IMR-90 (cell line): ENCODE measurements at regions not wholly inside any gene's neighbourhood (a gene's known extent, or its start where the extent isn't known, plus 50 kb on each side); places are given as distances from the start of the nearest gene placed in this dataset.

Experiments
- ATAC-seq: fragments of 200-7000 bp; cut with Tn5 transposase; 2 replicates; pipeline ENCODE4 v1.9.1; 2020; ENCODE audit warnings: low read depth, mild to moderate bottlenecking, moderate library complexity
- BruUV-seq: library from RNA; stranded (reverse); fragments of 400-500 nt; replicated peaks from 2 replicates; lab custom pipeline; 2021; lab: Mats Ljungman, UMichigan
- CTCF ChIA-PET: fragments of 300-600 bp; formaldehyde crosslinking; extraction: SDS; loops from one replicate; lab custom pipeline; 2021; ENCODE audit warnings: antibody characterized with exemption; lab: Yijun Ruan, JAX
- POLR2A ChIA-PET: fragments of 300-600 bp; sonication (Branson Sonifier 250); formaldehyde crosslinking; loops from one replicate; lab custom pipeline; 2022; ENCODE audit warnings: antibody characterized with exemption; ENCODE audit not compliant: unreplicated experiment; lab: Charles Lee
- DNase-seq: peaks from one replicate; pipeline ENCODE4 v3.0.0; 2013
- H2AFZ ChIP-seq: replicated peaks from 2 replicates; pipeline ENCODE3; 2013; ENCODE audit warnings: low read length, mild to moderate bottlenecking; ENCODE audit not compliant: poor library complexity
- H2AK5ac ChIP-seq: 2 replicates; pipeline ENCODE4 v1.6.1; 2013; ENCODE audit warnings: low read depth, low read length, inconsistent platforms
- H2AK9ac ChIP-seq: replicated peaks from 2 replicates; pipeline ENCODE3; 2013; ENCODE audit warnings: mild to moderate bottlenecking, low read depth, low read length, moderate library complexity; ENCODE audit not compliant: poor library complexity
- H2BK120ac ChIP-seq: 2 replicates; pipeline ENCODE4 v1.6.1; 2013; ENCODE audit warnings: low read depth, low read length, inconsistent platforms
- H2BK15ac ChIP-seq: 3 replicates; pipeline ENCODE4 v1.6.1; 2013; ENCODE audit warnings: low read depth, low read length, inconsistent platforms
- H2BK20ac ChIP-seq: 2 replicates; pipeline ENCODE4 v1.6.1; 2013; ENCODE audit warnings: low read depth, mild to moderate bottlenecking, inconsistent platforms, low read length, moderate library complexity
- H2BK5ac ChIP-seq: 2 replicates; pipeline ENCODE4 v1.6.1; 2013; ENCODE audit warnings: mild to moderate bottlenecking, low read depth, low read length, inconsistent platforms; ENCODE audit not compliant: poor library complexity, severe bottlenecking
- H3K14ac ChIP-seq: replicated peaks from 2 replicates; pipeline ENCODE4 v1.6.1; 2013; ENCODE audit warnings: low read depth, low read length, inconsistent platforms
- H3K18ac ChIP-seq: 2 replicates; pipeline ENCODE4 v1.6.1; 2013; ENCODE audit warnings: low read depth, low read length, control low read depth
- H3K23ac ChIP-seq: 2 replicates; pipeline ENCODE4 v1.6.1; 2013; ENCODE audit warnings: low read depth, low read length, inconsistent platforms
- H3K27ac ChIP-seq: 2 replicates; pipeline ENCODE4 v1.5.1; 2013; ENCODE audit warnings: mild to moderate bottlenecking, control low read depth, low read length; ENCODE audit not compliant: insufficient read depth
- H3K27me3 ChIP-seq: 2 replicates; pipeline ENCODE4 v1.6.1; 2013; ENCODE audit warnings: low read length; ENCODE audit not compliant: control insufficient read depth, insufficient read depth
- H3K36me3 ChIP-seq: 2 replicates; pipeline ENCODE4 v1.6.1; 2013; ENCODE audit warnings: low read length, mixed read lengths; ENCODE audit not compliant: control insufficient read depth, insufficient read depth
- H3K4ac ChIP-seq: 2 replicates; pipeline ENCODE4 v1.6.1; 2013; ENCODE audit warnings: low read depth, low read length, inconsistent platforms
- H3K4me1 ChIP-seq: 2 replicates; pipeline ENCODE4 v1.6.1; 2013; ENCODE audit warnings: low read length, mixed read lengths; ENCODE audit not compliant: control insufficient read depth, insufficient read depth
- H3K4me2 ChIP-seq: 2 replicates; pipeline ENCODE4 v1.6.1; 2013; ENCODE audit warnings: low read depth, mild to moderate bottlenecking, control low read depth, low read length, moderate library complexity
- H3K4me3 ChIP-seq: 2 replicates; pipeline ENCODE4 v1.5.1; 2013; ENCODE audit warnings: low read depth, mild to moderate bottlenecking, control low read depth, low read length, moderate library complexity; ENCODE audit not compliant: insufficient read depth
- H3K56ac ChIP-seq: 2 replicates; pipeline ENCODE4 v1.6.1; 2013; ENCODE audit warnings: low read length, inconsistent platforms; ENCODE audit not compliant: insufficient read depth; ENCODE audit errors: extremely low read depth
- H3K79me1 ChIP-seq, 2 experiments: 2 replicates each; pipeline ENCODE4 v1.6.1; 2013; ENCODE audit warnings: low read length in 2 of 2, inconsistent platforms in 1 of 2, low read depth in 1 of 2
- H3K9ac ChIP-seq: 2 replicates; pipeline ENCODE4 v1.6.1; 2013; ENCODE audit warnings: low read depth, low read length, control low read depth
- H3K9me1 ChIP-seq: 2 replicates; pipeline ENCODE4 v1.6.1; 2013; ENCODE audit warnings: low read length, inconsistent platforms; ENCODE audit not compliant: insufficient read depth
- H3K9me3 ChIP-seq: 2 replicates; pipeline ENCODE4 v1.6.1; 2013; ENCODE audit warnings: low read length; ENCODE audit not compliant: control insufficient read depth, insufficient read depth
- H4K20me1 ChIP-seq: 2 replicates; pipeline ENCODE4 v1.6.1; 2013; ENCODE audit warnings: low read length, inconsistent platforms; ENCODE audit not compliant: insufficient read depth
- H4K5ac ChIP-seq: 2 replicates; pipeline ENCODE4 v1.6.1; 2013; ENCODE audit warnings: mild to moderate bottlenecking, low read depth, low read length, control low read depth
- H4K8ac ChIP-seq, 2 experiments: 2 replicates each; pipeline ENCODE4 v1.6.1; 2013; ENCODE audit warnings: low read depth in 2 of 2, low read length in 2 of 2, control low read depth in 1 of 2, inconsistent platforms in 1 of 2
- H4K91ac ChIP-seq: 2 replicates; pipeline ENCODE4 v1.6.1; 2013; ENCODE audit warnings: low read depth, low read length, inconsistent platforms; ENCODE audit not compliant: insufficient read depth
- BHLHE40 ChIP-seq: fragments of 150-350 bp; IDR thresholded peaks from 2 replicates; pipeline ENCODE4 v1.6.1; 2016; ENCODE audit warnings: mild to moderate bottlenecking, low read depth, low read length
- CEBPB ChIP-seq: IDR thresholded peaks from 2 replicates; pipeline ENCODE4 v1.6.1; 2012; ENCODE audit warnings: low read depth, low read length, improper control_type of control experiment
- CHD1 ChIP-seq: IDR thresholded peaks from 2 replicates; pipeline ENCODE4 v1.6.1; 2012; ENCODE audit warnings: low read depth, low read length, improper control_type of control experiment
- MAZ ChIP-seq: IDR thresholded peaks from 2 replicates; pipeline ENCODE4 v1.6.1; 2012; ENCODE audit warnings: low read depth, mild to moderate bottlenecking, low read length, improper control_type of control experiment, moderate library complexity, borderline replicate concordance
- MXI1 ChIP-seq: IDR thresholded peaks from 2 replicates; pipeline ENCODE4 v1.6.1; 2012; ENCODE audit warnings: low read depth, mild to moderate bottlenecking, low read length, moderate library complexity, borderline replicate concordance
- NFE2L2 ChIP-seq: fragments of 150-350 bp; IDR thresholded peaks from 2 replicates; pipeline ENCODE4 v1.6.1; 2016; ENCODE audit warnings: low read depth, mild to moderate bottlenecking, low read length
- POLR2A ChIP-seq: IDR thresholded peaks from 2 replicates; pipeline ENCODE4 v1.6.1; 2012; ENCODE audit warnings: mild to moderate bottlenecking, low read depth, low read length
- RAD21 ChIP-seq: IDR thresholded peaks from 2 replicates; pipeline ENCODE4 v1.6.1; 2012; ENCODE audit warnings: low read length, improper control_type of control experiment
- RFX5 ChIP-seq: IDR thresholded peaks from 2 replicates; pipeline ENCODE4 v1.8.0; 2012; ENCODE audit warnings: low read depth, mild to moderate bottlenecking, low read length, moderate library complexity
- SMC3 ChIP-seq: fragments of 150-350 bp; IDR thresholded peaks from 2 replicates; pipeline ENCODE4 v1.6.1; 2016; ENCODE audit warnings: low read depth, mild to moderate bottlenecking, antibody characterized with exemption, low read length, moderate library complexity
- USF2 ChIP-seq: fragments of 150-350 bp; IDR thresholded peaks from 2 replicates; pipeline ENCODE4 v1.6.1; 2017; ENCODE audit warnings: mild to moderate bottlenecking, antibody characterized with exemption, low read length, low read depth
- WGBS, 2 experiments: methylation state at CpG; one replicate each; pipeline versions ENCODE4 v1.1.5 to v1.1.7; 2013; ENCODE audit warnings: missing lambda C conversion rate in 2 of 2; ENCODE audit not compliant: insufficient read length in 1 of 2; ENCODE audit errors: extremely low coverage in 2 of 2; 5-methylcytosine and 5-hydroxymethylcytosine counted together
- dilution Hi-C: fragments of 300-500 bp; cut with HindIII; formaldehyde crosslinking; loops from one replicate; pipeline ENCODE4 v1.14.3; 2018; ENCODE audit warnings: low sequenced_read_pairs; ENCODE audit not compliant: unreplicated experiment
- in situ Hi-C: fragments of 300-500 bp; cut with MboI; formaldehyde crosslinking; loops from 3 replicates; pipeline ENCODE4 v1.14.3; 2019; ENCODE audit warnings: low sequenced_read_pairs, inconsistent platforms, mixed read lengths
- intact Hi-C: fragments of 100-400 bp; cut with micrococcal nuclease; formaldehyde crosslinking; loops from 2 replicates; pipeline ENCODE4 v1.10.0; 2022
- TF ChIP-seq, protein P1 (sequence below): fragments of 150-350 bp; IDR thresholded peaks from 2 replicates; pipeline ENCODE4 v1.6.1; 2016; ENCODE audit warnings: low read depth, mild to moderate bottlenecking, low read length, moderate library complexity, borderline replicate concordance
- TF ChIP-seq, protein P2 (sequence below): conservative IDR thresholded peaks from 2 replicates; pipeline ENCODE4 v1.5.1; 2012; ENCODE audit warnings: mild to moderate bottlenecking, low read depth, low read length, improper control_type of control experiment

DNA sequence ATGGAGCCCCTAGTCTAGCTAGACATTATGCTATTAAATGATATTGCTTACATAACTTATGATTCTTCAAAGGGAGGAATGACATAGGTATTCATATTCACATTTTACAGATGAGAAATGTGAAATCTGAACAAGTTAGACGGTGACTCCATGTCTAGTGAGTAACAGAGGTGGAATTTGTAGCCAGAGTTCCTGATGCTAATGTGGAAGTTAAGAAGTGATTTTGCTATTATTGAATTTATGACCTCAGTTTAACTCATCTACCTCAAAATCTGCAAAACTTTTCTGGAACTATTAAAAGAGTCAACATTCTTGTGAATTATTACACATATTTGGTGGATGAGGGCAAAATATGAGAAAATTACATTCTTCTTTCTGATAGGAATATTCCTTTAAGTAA, 347.6 kb upstream of the MMS22L start:
- no CpG with 5 or more reads among the region's 1 CpG for WGBS, 2 experiments
- Histone ChIP-seq H3K23ac (no peak overlapping the region), H3K4ac (no peak overlapping the region), H3K9me1 (no peaks in the 10 kb centered on the region), H4K20me1 (no peaks in the 10 kb centered on the region), H3K4me2 (no peak overlapping the region), H3K79me1 (no peaks in the 10 kb centered on the region), H2BK120ac (no peak overlapping the region), H3K9ac (no peak overlapping the region), H2AK9ac (no peak overlapping the region), H3K27me3 (no peaks in the 10 kb centered on the region), H3K9me3 (no peaks in the 10 kb centered on the region), H3K27ac (no peak overlapping the region), H3K18ac (no peak overlapping the region), H3K4me3 (no peak overlapping the region), H4K91ac (no peak overlapping the region), H2BK15ac (no peak overlapping the region), H2AK5ac (no peak overlapping the region), H2BK20ac (no peak overlapping the region), H4K5ac (no peak overlapping the region), H2AFZ (no peak overlapping the region), H4K8ac (no peak overlapping the region), H3K36me3 (no peaks in the 10 kb centered on the region), H3K14ac (no peak overlapping the region), H3K56ac (no peak overlapping the region), H2BK5ac (no peak overlapping the region), H3K4me1 (no peaks in the 10 kb centered on the region)
- ChIA-PET POLR2A (no interaction called here), CTCF (no interaction called here)
- intact Hi-C loops: no loop called here
- dilution Hi-C loops: no loop called here
- DNase-seq (peak; percentile 41), ATAC-seq (no peak)
- no peak for TF ChIP-seq USF2
- TF ChIP-seq CEBPB: no peak
- TF ChIP-seq RFX5: no peak
- TF ChIP-seq SMC3: no peak
- no peak for TF ChIP-seq MXI1
- TF ChIP-seq, protein P1, sequence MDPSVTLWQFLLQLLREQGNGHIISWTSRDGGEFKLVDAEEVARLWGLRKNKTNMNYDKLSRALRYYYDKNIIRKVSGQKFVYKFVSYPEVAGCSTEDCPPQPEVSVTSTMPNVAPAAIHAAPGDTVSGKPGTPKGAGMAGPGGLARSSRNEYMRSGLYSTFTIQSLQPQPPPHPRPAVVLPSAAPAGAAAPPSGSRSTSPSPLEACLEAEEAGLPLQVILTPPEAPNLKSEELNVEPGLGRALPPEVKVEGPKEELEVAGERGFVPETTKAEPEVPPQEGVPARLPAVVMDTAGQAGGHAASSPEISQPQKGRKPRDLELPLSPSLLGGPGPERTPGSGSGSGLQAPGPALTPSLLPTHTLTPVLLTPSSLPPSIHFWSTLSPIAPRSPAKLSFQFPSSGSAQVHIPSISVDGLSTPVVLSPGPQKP: no peak
- TF ChIP-seq POLR2A: no peak
- TF ChIP-seq MAZ: no peak
- TF ChIP-seq RAD21: no peak
- TF ChIP-seq BHLHE40: no peak
- no peak for TF ChIP-seq NFE2L2
- no peak for TF ChIP-seq CHD1
- TF ChIP-seq, protein P2, sequence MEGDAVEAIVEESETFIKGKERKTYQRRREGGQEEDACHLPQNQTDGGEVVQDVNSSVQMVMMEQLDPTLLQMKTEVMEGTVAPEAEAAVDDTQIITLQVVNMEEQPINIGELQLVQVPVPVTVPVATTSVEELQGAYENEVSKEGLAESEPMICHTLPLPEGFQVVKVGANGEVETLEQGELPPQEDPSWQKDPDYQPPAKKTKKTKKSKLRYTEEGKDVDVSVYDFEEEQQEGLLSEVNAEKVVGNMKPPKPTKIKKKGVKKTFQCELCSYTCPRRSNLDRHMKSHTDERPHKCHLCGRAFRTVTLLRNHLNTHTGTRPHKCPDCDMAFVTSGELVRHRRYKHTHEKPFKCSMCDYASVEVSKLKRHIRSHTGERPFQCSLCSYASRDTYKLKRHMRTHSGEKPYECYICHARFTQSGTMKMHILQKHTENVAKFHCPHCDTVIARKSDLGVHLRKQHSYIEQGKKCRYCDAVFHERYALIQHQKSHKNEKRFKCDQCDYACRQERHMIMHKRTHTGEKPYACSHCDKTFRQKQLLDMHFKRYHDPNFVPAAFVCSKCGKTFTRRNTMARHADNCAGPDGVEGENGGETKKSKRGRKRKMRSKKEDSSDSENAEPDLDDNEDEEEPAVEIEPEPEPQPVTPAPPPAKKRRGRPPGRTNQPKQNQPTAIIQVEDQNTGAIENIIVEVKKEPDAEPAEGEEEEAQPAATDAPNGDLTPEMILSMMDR: no peak
- BruUV-seq: no TSS peak
- in situ Hi-C loops: no loop called here
